Common myeloid progenitor, CD34-positive (primary cell): ENCODE measurements at regions not wholly inside any gene's neighbourhood (a gene's known extent, or its start where the extent isn't known, plus 50 kb on each side); places are given as distances from the start of the nearest gene placed in this dataset.

ENCODE experiments used
- CTCF ChIA-PET: fragments of 350-600 bp; sonication (Branson Sonifier 250); formaldehyde crosslinking; loops from one replicate; lab custom pipeline; 2021; ENCODE audit warnings: antibody characterized with exemption; lab: Charles Lee
- POLR2A ChIA-PET: fragments of 350-600 bp; sonication (Branson Sonifier 250); formaldehyde crosslinking; loops from one replicate; lab custom pipeline; 2021; ENCODE audit warnings: antibody characterized with exemption; lab: Charles Lee
- DNase-seq, 3 donors: peaks; one replicate each; pipeline versions ENCODE4 v3.0.0 to v3.0.0-alpha.2; 2013
- H3K27ac ChIP-seq, 2 experiments: 1 replicate in 1 of 2; 2 replicates in 1 of 2; pipeline ENCODE4 v1.7.0; 2013; ENCODE audit warnings: inconsistent platforms in 2 of 2, low read length in 2 of 2, mild to moderate bottlenecking in 2 of 2, low read depth in 1 of 2, moderate library complexity in 1 of 2; ENCODE audit not compliant: severe bottlenecking in 2 of 2, insufficient read depth in 1 of 2, poor library complexity in 1 of 2
- H3K27me3 ChIP-seq, 5 experiments: replicated peaks in 2 of 5; 1 replicate in 3 of 5; 2 replicates in 2 of 5; pipeline versions ENCODE4 v1.6.1 to v1.7.0; 2013; ENCODE audit warnings: low read length in 4 of 5, mild to moderate bottlenecking in 2 of 5, moderate library complexity in 2 of 5, inconsistent platforms in 1 of 5; ENCODE audit not compliant: insufficient read depth in 5 of 5, control insufficient read depth in 4 of 5
- H3K36me3 ChIP-seq, 4 experiments: 1 replicate in 2 of 4; 2 replicates in 2 of 4; pipeline versions ENCODE4 v1.6.1 to v1.7.0; 2013; ENCODE audit warnings: low read length in 3 of 4, control low read depth in 1 of 4, mild to moderate bottlenecking in 1 of 4; ENCODE audit not compliant: control insufficient read depth in 4 of 4, insufficient read depth in 4 of 4
- H3K4me1 ChIP-seq, 4 experiments: 1 replicate in 3 of 4; 2 replicates in 1 of 4; pipeline versions ENCODE4 v1.6.1 to v1.7.1; 2013; ENCODE audit warnings: low read length in 3 of 4, mild to moderate bottlenecking in 3 of 4, control low read depth in 1 of 4, inconsistent platforms in 1 of 4, moderate library complexity in 1 of 4; ENCODE audit not compliant: control insufficient read depth in 4 of 4, insufficient read depth in 4 of 4; ENCODE audit errors: control extremely low read depth in 1 of 4
- H3K4me3 ChIP-seq, 7 experiments: 1 replicate in 4 of 7; 2 replicates in 3 of 7; pipeline versions ENCODE4 v1.5.1 to v1.7.0; 2013; ENCODE audit warnings: mild to moderate bottlenecking in 7 of 7, low read length in 6 of 7, moderate library complexity in 6 of 7, inconsistent platforms in 2 of 7, low read depth in 2 of 7, control low read depth in 1 of 7; ENCODE audit not compliant: insufficient read depth in 4 of 7, control insufficient read depth in 1 of 7; ENCODE audit errors: extremely low read depth in 1 of 7
- H3K9me3 ChIP-seq, 5 experiments: 1 replicate in 4 of 5; 2 replicates in 1 of 5; pipeline versions ENCODE4 v1.6.1 to v1.7.1; 2013; ENCODE audit warnings: low read length in 4 of 5, mild to moderate bottlenecking in 2 of 5, inconsistent platforms in 1 of 5, low read depth in 1 of 5, moderate library complexity in 1 of 5; ENCODE audit not compliant: control insufficient read depth in 4 of 5, insufficient read depth in 2 of 5; ENCODE audit errors: control extremely low read depth in 1 of 5
- WGBS: methylation state at CpG from one replicate; pipeline ENCODE4 v1.1.5; 2013; ENCODE audit not compliant: insufficient coverage; 5-methylcytosine and 5-hydroxymethylcytosine counted together

- Histone ChIP-seq H3K9me3 (no peaks in the 10 kb centered on the region), H3K4me1 (no peaks in the 10 kb centered on the region), H3K27me3 (peaks cover 0 to 6% (median 0%) of the 10 kb centered on the region in 5 experiments), H3K4me3 (no peak overlapping the region), H3K27ac (no peak overlapping the region), H3K36me3 (no peaks in the 10 kb centered on the region)
- CTCF ChIA-PET, result no interaction called here
- 100% methylated on average over 1 of the region's 3 CpGs for WGBS
- DNase-seq, result no peak
- POLR2A ChIA-PET, result no interaction called here
Measured at GRCh38 chr5:90227683-90228082, 181.9 kb downstream of the CETN3 start.

GRCh38 chr5:90226433-90227099, 183.0 kb downstream of the CETN3 start:
- POLR2A ChIA-PET, result no interaction called here
- H3K4me1 ChIP-seq, result no peaks in the 10 kb centered on the region
- H3K27me3 ChIP-seq, result peaks cover 0 to 6% (median 0%) of the 10 kb centered on the region in 5 experiments
- no peak overlapping the region for H3K27ac ChIP-seq
- no peak for DNase-seq
- H3K9me3 ChIP-seq, result no peaks in the 10 kb centered on the region
- WGBS, result 80% methylated on average over 1 of the region's 2 CpGs
- H3K36me3 ChIP-seq, result no peaks in the 10 kb centered on the region
- CTCF ChIA-PET, result no interaction called here
- H3K4me3 ChIP-seq, result no peak overlapping the region

GRCh38 chr5:90224342-90224741, 185.2 kb downstream of the CETN3 start:
- no peak for DNase-seq
- Histone ChIP-seq H3K9me3 (no peaks in the 10 kb centered on the region), H3K4me1 (no peaks in the 10 kb centered on the region), H3K4me3 (no peak overlapping the region), H3K27me3 (peaks cover 0 to 4% (median 0%) of the 10 kb centered on the region in 5 experiments), H3K36me3 (no peaks in the 10 kb centered on the region), H3K27ac (no peak overlapping the region)
- ChIA-PET CTCF (no interaction called here), POLR2A (no interaction called here)
- 100% methylated on average over 1 of the region's 1 CpG for whole genome bisulfite sequencing

- Histone ChIP-seq H3K27ac (no peak overlapping the region), H3K4me3 (no peak overlapping the region), H3K4me1 (no peaks in the 10 kb centered on the region), H3K36me3 (no peaks in the 10 kb centered on the region), H3K27me3 (peaks cover 0 to 3% (median 0%) of the 10 kb centered on the region in 5 experiments), H3K9me3 (no peaks in the 10 kb centered on the region)
- no peak for DNase-seq
- ChIA-PET POLR2A (no interaction called here), CTCF (no interaction called here)
- 94% methylated on average over 2 of the region's 2 CpGs for WGBS
Measured at GRCh38 chr5:90223756-90224155, 185.8 kb downstream of the CETN3 start.

- no peak for DNase-seq
- ChIA-PET CTCF (interaction anchor here (1.5 kb wide), 1 partner anchor 13 kb away, joined by 3 read pairs; no protein-coding TSS in a partner anchor), POLR2A (no interaction called here)
- peaks cover 0 to 3% (median 0%) of the 10 kb centered on the region in 5 experiments for H3K27me3 ChIP-seq
- no CpG with 5 or more reads among the region's 2 CpGs for WGBS
- no peaks in the 10 kb centered on the region for H3K36me3 ChIP-seq
- H3K4me3 ChIP-seq, result no peak overlapping the region
- H3K9me3 ChIP-seq, result no peaks in the 10 kb centered on the region
- H3K27ac ChIP-seq, result no peak overlapping the region
- no peaks in the 10 kb centered on the region for H3K4me1 ChIP-seq
Measured at GRCh38 chr5:90221951-90222350, 187.6 kb downstream of the CETN3 start.

- Histone ChIP-seq H3K9me3 (no peaks in the 10 kb centered on the region), H3K27ac (no peak overlapping the region), H3K4me1 (no peaks in the 10 kb centered on the region), H3K27me3 (peaks cover 0 to 3% (median 0%) of the 10 kb centered on the region in 5 experiments), H3K4me3 (no peak overlapping the region), H3K36me3 (no peaks in the 10 kb centered on the region)
- ChIA-PET POLR2A (no interaction called here), CTCF (interaction anchor here (0.6 kb wide), 1 partner anchor 18 kb away, joined by 3 read pairs; no protein-coding TSS in a partner anchor)
- WGBS, result no CpG with 5 or more reads among the region's 3 CpGs
- no peak for DNase-seq
Measured at GRCh38 chr5:90220554-90220953, 189.0 kb downstream of the CETN3 start.

GRCh38 chr5:90214991-90215390, 194.6 kb downstream of the CETN3 start:
- Histone ChIP-seq H3K4me3 (no peak overlapping the region), H3K4me1 (no peaks in the 10 kb centered on the region), H3K9me3 (no peaks in the 10 kb centered on the region), H3K27ac (no peak overlapping the region), H3K27me3 (peaks cover 0 to 2% (median 0%) of the 10 kb centered on the region in 5 experiments), H3K36me3 (no peaks in the 10 kb centered on the region)
- DNase-seq, result no peak
- CTCF ChIA-PET, result no interaction called here
- POLR2A ChIA-PET, result no interaction called here
